Panc1 (cell line): ENCODE measurements at regions not wholly inside any gene's neighbourhood (a gene's known extent, or its start where the extent isn't known, plus 50 kb on each side); places are given as distances from the start of the nearest gene placed in this dataset.

Experiments
- ATAC-seq: fragments of 200-7000 bp; cut with Tn5 transposase; 2 replicates; pipeline ENCODE4 v1.9.1; 2020; ENCODE audit warnings: mild to moderate bottlenecking, moderate library complexity
- BruUV-seq: library from RNA; stranded (reverse); fragments of 400-500 nt; replicated peaks from 2 replicates; lab custom pipeline; 2021; lab: Mats Ljungman, UMichigan
- CTCF ChIA-PET: fragments of 300-600 bp; sonication (Branson Sonifier 250); formaldehyde crosslinking; loops from one replicate; lab custom pipeline; 2022; ENCODE audit warnings: antibody characterized with exemption; lab: Charles Lee
- POLR2A ChIA-PET: fragments of 300-600 bp; sonication (Branson Sonifier 250); formaldehyde crosslinking; loops from one replicate; lab custom pipeline; 2022; ENCODE audit warnings: antibody characterized with exemption; lab: Charles Lee
- DNase-seq: peaks from one replicate; pipeline ENCODE4 v3.0.0-alpha.2; 2010; ENCODE audit warnings: low read depth, low spot score
- H3K27ac ChIP-seq: 2 replicates; pipeline ENCODE4 v1.5.1; 2011; ENCODE audit warnings: mild to moderate bottlenecking, low read length, inconsistent platforms
- H3K27me3 ChIP-seq: fragments of 200-500 bp; sonication (Bioruptor generic); 2 replicates; pipeline ENCODE4 v1.6.0; 2014; ENCODE audit warnings: low read length, inconsistent platforms; ENCODE audit not compliant: control insufficient read depth, insufficient read depth
- H3K36me3 ChIP-seq: fragments of 200-500 bp; sonication (Bioruptor generic); 2 replicates; pipeline ENCODE4 v1.5.1; 2014; ENCODE audit warnings: inconsistent platforms, mild to moderate bottlenecking, low read length, moderate library complexity; ENCODE audit not compliant: control insufficient read depth, insufficient read depth
- H3K4me1 ChIP-seq: 2 replicates; pipeline ENCODE4 v1.5.1; 2011; ENCODE audit warnings: inconsistent platforms, mild to moderate bottlenecking, low read length, moderate library complexity; ENCODE audit not compliant: control insufficient read depth, insufficient read depth
- H3K4me3 ChIP-seq, 2 experiments: 2 replicates each; pipeline ENCODE4 v1.5.1; 2011 to 2012; ENCODE audit warnings: low read depth in 2 of 2, low read length in 2 of 2, mild to moderate bottlenecking in 2 of 2, inconsistent platforms in 1 of 2, moderate library complexity in 1 of 2
- H3K9me3 ChIP-seq: fragments of 200-500 bp; sonication (Bioruptor generic); 2 replicates; pipeline ENCODE4 v1.5.1; 2014; ENCODE audit warnings: low read depth, mild to moderate bottlenecking, inconsistent platforms, low read length, moderate library complexity; ENCODE audit not compliant: control insufficient read depth, insufficient read depth
- CTCF ChIP-seq: fragments of 450-650 bp; IDR thresholded peaks from 2 replicates; pipeline ENCODE4 v1.5.1; 2017; ENCODE audit warnings: mild to moderate bottlenecking
- POLR2AphosphoS5 ChIP-seq: IDR thresholded peaks from 2 replicates; pipeline ENCODE4 v1.6.1; 2012; ENCODE audit warnings: mild to moderate bottlenecking, low read depth, low read length, moderate library complexity
- REST ChIP-seq, 2 experiments: IDR thresholded peaks; 2 replicates each; pipeline ENCODE4 v1.6.1; 2011 to 2012; ENCODE audit warnings: low read depth in 2 of 2, control low read depth in 1 of 2, low read length in 1 of 2, mild to moderate bottlenecking in 1 of 2, moderate library complexity in 1 of 2; ENCODE audit not compliant: insufficient read depth in 1 of 2
- SIN3A ChIP-seq: IDR thresholded peaks from 2 replicates; pipeline ENCODE4 v1.6.1; 2012; ENCODE audit warnings: low read depth, mild to moderate bottlenecking, low read length, moderate library complexity, borderline replicate concordance; ENCODE audit not compliant: insufficient read depth
- TCF7L2 ChIP-seq: IDR thresholded peaks from 2 replicates; pipeline ENCODE4 v1.6.1; 2011; ENCODE audit warnings: mild to moderate bottlenecking, low read depth, low read length, inconsistent platforms
- in situ Hi-C: cut with HindIII; loops from 2 replicates; pipeline ENCODE4 v1.10.0; 2016; ENCODE audit warnings: low sequenced_read_pairs, low pct_unique_long_range_greater_than_20kb
- intact Hi-C: fragments of 100-400 bp; cut with micrococcal nuclease; formaldehyde crosslinking; loops from one replicate; pipeline ENCODE4 v1.10.0; 2022; ENCODE audit not compliant: unreplicated experiment

GRCh38 chr18:961644-962355, 57.1 kb downstream of the ADCYAP1 start:
- BruUV-seq: no TSS peak
- no peak for TF ChIP-seq REST (IDR thresholded peaks at IDR 0.05; ENCODE audit: insufficient read depth in 1 of 2, low read depth in 2 of 2, low read length in 1 of 2)
- TF ChIP-seq CTCF: peak; percentile 90
- Histone ChIP-seq H3K4me3 (no peak overlapping the region), H3K36me3 (no peaks in the 10 kb centered on the region), H3K4me1 (peaks cover 3% of the 10 kb centered on the region; the same call in 1 of the 2 replicates), H3K27me3 (no peaks in the 10 kb centered on the region), H3K27ac (no peak overlapping the region), H3K9me3 (no peaks in the 10 kb centered on the region)
- ChIA-PET POLR2A (no interaction called here), CTCF (interaction anchor here (0.6 kb wide), 1 partner anchor 79 kb away, joined by 3 read pairs; no protein-coding TSS in a partner anchor)
- no peak for ATAC-seq
- intact Hi-C loops: no loop called here
- in situ Hi-C loops: no loop called here
- peak; percentile 15 for DNase-seq

GRCh38 chr18:963276-963675, 58.6 kb downstream of the ADCYAP1 start:
- Histone ChIP-seq H3K36me3 (no peaks in the 10 kb centered on the region), H3K4me3 (no peak overlapping the region), H3K4me1 (peaks cover 3% of the 10 kb centered on the region; the same call in 1 of the 2 replicates), H3K27me3 (no peaks in the 10 kb centered on the region), H3K27ac (no peak overlapping the region), H3K9me3 (no peaks in the 10 kb centered on the region)
- in situ Hi-C loops (no loop called here), intact Hi-C loops (no loop called here)
- CTCF ChIA-PET: interaction anchor here (0.5 kb wide), 1 partner anchor 1260 kb away, joined by 3 read pairs; no protein-coding TSS in a partner anchor
- no peak for DNase-seq
- POLR2A ChIA-PET: no interaction called here
- ATAC-seq: no peak
- no peak for TF ChIP-seq TCF7L2
- no peak for TF ChIP-seq REST (IDR thresholded peaks at IDR 0.05; ENCODE audit: insufficient read depth in 1 of 2, low read depth in 2 of 2, low read length in 1 of 2)
- TF ChIP-seq POLR2AphosphoS5: no peak
- no peak for TF ChIP-seq CTCF
- no peak for TF ChIP-seq SIN3A
- BruUV-seq: no TSS peak
